OCI-LY1 (cell line): ENCODE measurements at regions not wholly inside any gene's neighbourhood (a gene's known extent, or its start where the extent isn't known, plus 50 kb on each side); places are given as distances from the start of the nearest gene placed in this dataset.

ENCODE experiments used
- H2AFZ ChIP-seq: fragments of 200-600 bp; sonication (generic), shearing (Covaris generic); 2 replicates; pipeline ENCODE4 v1.6.0; 2014; ENCODE audit warnings: antibody characterized with exemption, mild to moderate bottlenecking, low read length
- H3F3A ChIP-seq: fragments of 200-600 bp; sonication (generic), shearing (Covaris generic); 2 replicates; pipeline ENCODE4 v1.6.0; 2014; ENCODE audit warnings: mild to moderate bottlenecking, antibody characterized with exemption, low read length, moderate library complexity; ENCODE audit not compliant: insufficient read depth
- H3K27ac ChIP-seq: fragments of 200-600 bp; sonication (generic); 2 replicates; pipeline ENCODE4 v1.5.1; 2014; ENCODE audit warnings: low read length, mixed run types, mild to moderate bottlenecking, low read depth; ENCODE audit not compliant: poor library complexity, severe bottlenecking
- H3K27me3 ChIP-seq: fragments of 200-600 bp; sonication (generic); 2 replicates; pipeline ENCODE4 v1.6.0; 2014; ENCODE audit warnings: antibody characterized with exemption, mild to moderate bottlenecking, low read length, moderate library complexity; ENCODE audit not compliant: insufficient read depth
- H3K36me3 ChIP-seq: fragments of 200-600 bp; sonication (generic); 2 replicates; pipeline ENCODE4 v1.6.1; 2014; ENCODE audit warnings: mild to moderate bottlenecking, antibody characterized with exemption, low read length, moderate library complexity, mixed read lengths; ENCODE audit not compliant: insufficient read depth
- H3K4me1 ChIP-seq: fragments of 200-600 bp; sonication (generic); 2 replicates; pipeline ENCODE4 v1.5.1; 2014; ENCODE audit warnings: mild to moderate bottlenecking, low read length, moderate library complexity; ENCODE audit not compliant: insufficient read depth, severe bottlenecking
- H3K4me2 ChIP-seq: fragments of 200-600 bp; sonication (generic), shearing (Covaris generic); 2 replicates; pipeline ENCODE4 v1.6.1; 2014; ENCODE audit warnings: low read length
- H3K4me3 ChIP-seq: fragments of 200-600 bp; sonication (generic); 2 replicates; pipeline ENCODE4 v1.5.1; 2014; ENCODE audit warnings: low read length, low read depth, mild to moderate bottlenecking, mixed read lengths; ENCODE audit not compliant: poor library complexity, severe bottlenecking
- H3K79me2 ChIP-seq: fragments of 200-600 bp; shearing (Covaris generic); 2 replicates; pipeline ENCODE4 v1.6.1; 2016; ENCODE audit warnings: mixed run types, low read length, mixed read lengths; ENCODE audit not compliant: insufficient read depth
- H3K9ac ChIP-seq: fragments of 200-600 bp; sonication (generic), shearing (Covaris generic); 2 replicates; pipeline ENCODE4 v1.6.1; 2014; ENCODE audit warnings: mild to moderate bottlenecking, low read length, mixed read lengths
- H3K9me2 ChIP-seq: fragments of 200-600 bp; sonication (generic), shearing (Covaris generic); 2 replicates; pipeline ENCODE4 v1.6.1; 2014; ENCODE audit warnings: low read depth, mild to moderate bottlenecking, low read length, mixed read lengths
- H3K9me3 ChIP-seq: fragments of 200-600 bp; shearing (Covaris generic); 2 replicates; pipeline ENCODE4 v1.6.1; 2014; ENCODE audit warnings: low read length, mixed read lengths
- H4K20me1 ChIP-seq: fragments of 200-600 bp; sonication (generic), shearing (Covaris generic); 2 replicates; pipeline ENCODE4 v1.6.0; 2016; ENCODE audit warnings: mild to moderate bottlenecking, low read length; ENCODE audit not compliant: insufficient read depth
- EZH2 ChIP-seq: fragments of 200-600 bp; sonication (generic), shearing (Covaris generic); IDR thresholded peaks from 2 replicates; pipeline ENCODE4 v1.8.0; 2017; ENCODE audit warnings: borderline replicate concordance, mixed run types, mild to moderate bottlenecking, antibody characterized with exemption, low read length, moderate library complexity, mixed read lengths
- TF ChIP-seq, protein P1 (sequence below): fragments of 200-600 bp; sonication (generic), shearing (Covaris generic); IDR thresholded peaks from 2 replicates; pipeline ENCODE4 v1.5.1; 2017; ENCODE audit warnings: mild to moderate bottlenecking, antibody characterized with exemption, low read length, moderate library complexity, mixed read lengths

DNA sequence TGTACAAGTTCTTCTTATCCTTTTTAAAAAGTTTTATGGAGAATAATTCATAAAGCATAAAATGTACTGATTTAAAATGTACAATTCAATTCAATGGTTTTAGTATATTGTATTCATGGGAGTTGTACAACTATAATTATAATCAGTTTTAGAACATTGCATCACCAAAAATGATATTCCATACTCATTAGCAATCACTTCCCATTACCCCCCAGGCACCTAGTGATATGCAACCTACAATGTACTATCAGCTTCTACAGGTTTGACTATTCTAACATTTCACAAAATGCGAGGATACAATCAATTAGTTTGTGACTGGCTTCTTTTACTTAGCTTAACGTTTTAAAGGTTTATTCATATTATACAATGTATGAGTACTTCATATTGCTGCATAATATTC lies 49.9 kb upstream of the USP9Y start:
- TF ChIP-seq, protein P1, sequence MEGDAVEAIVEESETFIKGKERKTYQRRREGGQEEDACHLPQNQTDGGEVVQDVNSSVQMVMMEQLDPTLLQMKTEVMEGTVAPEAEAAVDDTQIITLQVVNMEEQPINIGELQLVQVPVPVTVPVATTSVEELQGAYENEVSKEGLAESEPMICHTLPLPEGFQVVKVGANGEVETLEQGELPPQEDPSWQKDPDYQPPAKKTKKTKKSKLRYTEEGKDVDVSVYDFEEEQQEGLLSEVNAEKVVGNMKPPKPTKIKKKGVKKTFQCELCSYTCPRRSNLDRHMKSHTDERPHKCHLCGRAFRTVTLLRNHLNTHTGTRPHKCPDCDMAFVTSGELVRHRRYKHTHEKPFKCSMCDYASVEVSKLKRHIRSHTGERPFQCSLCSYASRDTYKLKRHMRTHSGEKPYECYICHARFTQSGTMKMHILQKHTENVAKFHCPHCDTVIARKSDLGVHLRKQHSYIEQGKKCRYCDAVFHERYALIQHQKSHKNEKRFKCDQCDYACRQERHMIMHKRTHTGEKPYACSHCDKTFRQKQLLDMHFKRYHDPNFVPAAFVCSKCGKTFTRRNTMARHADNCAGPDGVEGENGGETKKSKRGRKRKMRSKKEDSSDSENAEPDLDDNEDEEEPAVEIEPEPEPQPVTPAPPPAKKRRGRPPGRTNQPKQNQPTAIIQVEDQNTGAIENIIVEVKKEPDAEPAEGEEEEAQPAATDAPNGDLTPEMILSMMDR = no peak
- TF ChIP-seq EZH2 = no peak
- H3K27ac ChIP-seq = no peak overlapping the region
- H3K9me3 ChIP-seq = no peaks in the 10 kb centered on the region
- no peaks in the 10 kb centered on the region for H3F3A ChIP-seq
- no peak overlapping the region for H2AFZ ChIP-seq
- H3K4me1 ChIP-seq = no peaks in the 10 kb centered on the region
- no peak overlapping the region for H3K4me2 ChIP-seq
- H3K9ac ChIP-seq = no peak overlapping the region
- no peaks in the 10 kb centered on the region for H3K79me2 ChIP-seq
- H3K36me3 ChIP-seq = no peaks in the 10 kb centered on the region
- H3K9me2 ChIP-seq = no peaks in the 10 kb centered on the region
- H3K4me3 ChIP-seq = no peak overlapping the region
- H3K27me3 ChIP-seq = no peaks in the 10 kb centered on the region
- no peaks in the 10 kb centered on the region for H4K20me1 ChIP-seq
